ENCODE measurements at regions not wholly inside any gene's neighbourhood (a gene's known extent, or its start where the extent isn't known, plus 50 kb on each side); places are given as distances from the start of the nearest gene placed in this dataset.

DNA sequence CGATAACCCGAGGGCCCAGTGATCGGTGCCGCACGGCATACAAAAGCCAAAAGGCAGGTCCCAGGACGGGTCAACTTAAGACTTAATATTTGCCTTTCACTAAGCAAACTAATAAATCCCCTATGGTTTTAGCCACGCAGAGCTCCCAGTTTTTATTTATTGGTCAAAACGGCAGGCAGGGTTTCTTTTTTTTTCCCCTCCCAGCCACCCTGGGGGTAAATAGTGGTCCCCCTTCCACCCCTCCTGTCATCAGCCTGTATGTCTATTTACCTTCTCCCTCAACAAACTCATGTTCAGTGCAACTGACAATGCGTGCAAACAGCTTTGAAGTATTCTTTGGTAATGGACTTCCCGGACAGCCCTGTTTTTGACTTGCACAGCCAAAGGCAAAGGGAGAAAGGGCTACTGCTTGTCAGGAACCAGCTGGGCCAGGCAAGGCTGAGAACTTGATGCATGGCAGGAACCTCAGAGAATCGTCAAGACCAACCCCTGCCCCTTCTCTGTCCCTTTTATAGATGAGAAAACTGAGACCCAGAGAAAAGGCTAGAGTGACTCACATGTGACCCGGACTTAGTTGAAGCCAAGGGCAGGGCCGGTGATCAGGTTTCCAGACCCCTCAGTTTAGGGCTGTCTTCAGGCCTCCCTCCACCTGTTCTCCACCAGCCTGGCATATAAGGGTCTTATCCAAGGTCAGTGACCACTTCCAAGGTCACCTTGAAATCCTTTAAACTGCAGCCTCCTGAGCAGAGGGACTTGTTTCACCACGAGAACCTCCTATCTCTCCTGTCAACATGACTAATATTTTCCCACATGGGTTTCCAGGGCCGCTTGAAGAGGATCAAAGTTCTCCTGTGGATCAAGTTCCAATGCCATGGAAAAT is 279.0 kb downstream of the SOX9 start:
- H3K36me3 Mint-ChIP-seq (ENCODE audit: low read depth), result no peaks in the 10 kb centered on the region
- Histone ChIP-seq H3K27ac (ENCODE audit: low read depth, low read length) (no peak overlapping the region), H3K9ac (ENCODE audit: extremely low read depth, low read length, poor library complexity, severe bottlenecking) (no peak overlapping the region), H3K36me3 (ENCODE audit: control insufficient read depth, insufficient read depth, low read length) (no peaks in the 10 kb centered on the region), H3K4me3 (ENCODE audit: low read length) (no peak overlapping the region), H3K4me1 (ENCODE audit: control insufficient read depth, insufficient read depth, low read length) (no peaks in the 10 kb centered on the region), H3K9me3 (ENCODE audit: control insufficient read depth, low read length) (no peaks in the 10 kb centered on the region), H3K27me3 (ENCODE audit: control insufficient read depth, insufficient read depth, low read length, poor library complexity, severe bottlenecking) (peaks cover 89% of the 10 kb centered on the region)
- 91 to 98% methylated on average over 13 to 15 of the region's 15 CpGs for WGBS, 2 experiments (ENCODE audit: insufficient coverage in 1 of 2, insufficient read length in 1 of 2)
- DNase-seq, result no peak
- peaks cover 13% of the 10 kb centered on the region for H3K4me1 Mint-ChIP-seq
- H3K9me3 Mint-ChIP-seq, result no peaks in the 10 kb centered on the region
- H3K27ac Mint-ChIP-seq, result no peak overlapping the region
- TF ChIP-seq CTCF (conservative IDR thresholded peaks at IDR 0.05), result no peak
- H3K4me3 Mint-ChIP-seq, result no peak overlapping the region
- H3K27me3 Mint-ChIP-seq (ENCODE audit: insufficient read depth), result peaks cover 92% of the 10 kb centered on the region

DNA sequence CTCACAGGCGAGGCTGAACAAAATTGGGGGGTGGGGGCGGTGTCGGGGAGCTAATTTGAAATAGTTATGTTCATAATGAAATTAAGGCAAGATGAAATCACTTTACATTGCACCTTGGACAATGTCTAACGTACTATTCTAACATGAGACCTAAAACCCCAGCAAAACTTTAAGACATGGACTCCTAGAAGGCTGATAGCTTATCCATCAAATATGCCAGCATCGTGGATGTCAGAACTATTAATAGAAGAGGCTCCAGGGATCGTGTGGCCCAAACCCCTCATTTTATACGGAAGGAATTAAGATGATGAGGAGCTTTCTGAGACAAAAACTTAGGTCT is 279.6 kb downstream of the SOX9 start:
- H3K27me3 Mint-ChIP-seq (ENCODE audit: insufficient read depth), result peaks cover 91% of the 10 kb centered on the region
- H3K27ac Mint-ChIP-seq, result no peak overlapping the region
- H3K27ac ChIP-seq (ENCODE audit: low read depth, low read length), result no peak overlapping the region
- DNase-seq, result no peak
- 87 to 94% methylated on average over 4 to 7 of the region's 7 CpGs for WGBS, 2 experiments (ENCODE audit: insufficient coverage in 1 of 2, insufficient read length in 1 of 2)
- no peaks in the 10 kb centered on the region for H3K4me1 ChIP-seq (ENCODE audit: control insufficient read depth, insufficient read depth, low read length)
- no peaks in the 10 kb centered on the region for H3K36me3 Mint-ChIP-seq (ENCODE audit: low read depth)
- no peaks in the 10 kb centered on the region for H3K9me3 Mint-ChIP-seq
- TF ChIP-seq CTCF (conservative IDR thresholded peaks at IDR 0.05), result no peak
- no peak overlapping the region for H3K9ac ChIP-seq (ENCODE audit: extremely low read depth, low read length, poor library complexity, severe bottlenecking)
- no peaks in the 10 kb centered on the region for H3K9me3 ChIP-seq (ENCODE audit: control insufficient read depth, low read length)
- H3K4me3 ChIP-seq (ENCODE audit: low read length), result no peak overlapping the region
- H3K4me3 Mint-ChIP-seq, result no peak overlapping the region
- no peaks in the 10 kb centered on the region for H3K36me3 ChIP-seq (ENCODE audit: control insufficient read depth, insufficient read depth, low read length)
- H3K27me3 ChIP-seq (ENCODE audit: control insufficient read depth, insufficient read depth, low read length, poor library complexity, severe bottlenecking), result peaks cover 83% of the 10 kb centered on the region
- H3K4me1 Mint-ChIP-seq, result peaks cover 18% of the 10 kb centered on the region

- Histone ChIP-seq H3K9me3 (ENCODE audit: control insufficient read depth, low read length) (no peaks in the 10 kb centered on the region), H3K36me3 (ENCODE audit: control insufficient read depth, insufficient read depth, low read length) (no peaks in the 10 kb centered on the region), H3K4me3 (ENCODE audit: low read length) (no peak overlapping the region), H3K9ac (ENCODE audit: extremely low read depth, low read length, poor library complexity, severe bottlenecking) (no peak overlapping the region), H3K27me3 (ENCODE audit: control insufficient read depth, insufficient read depth, low read length, poor library complexity, severe bottlenecking) (peaks cover 78% of the 10 kb centered on the region), H3K27ac (ENCODE audit: low read depth, low read length) (no peak overlapping the region), H3K4me1 (ENCODE audit: control insufficient read depth, insufficient read depth, low read length) (no peaks in the 10 kb centered on the region)
- no peak for DNase-seq
- 91% methylated on average over 3 of the region's 3 CpGs; no CpG with 5 or more reads in 1 of the 2 experiments for WGBS, 2 experiments (ENCODE audit: insufficient coverage in 1 of 2, insufficient read length in 1 of 2)
- no peaks in the 10 kb centered on the region for H3K9me3 Mint-ChIP-seq
- peaks cover 91% of the 10 kb centered on the region for H3K27me3 Mint-ChIP-seq (ENCODE audit: insufficient read depth)
- H3K36me3 Mint-ChIP-seq (ENCODE audit: low read depth), result no peaks in the 10 kb centered on the region
- H3K4me1 Mint-ChIP-seq, result peaks cover 21% of the 10 kb centered on the region
- H3K27ac Mint-ChIP-seq, result no peak overlapping the region
- H3K4me3 Mint-ChIP-seq, result no peak overlapping the region
- no peak for TF ChIP-seq CTCF (conservative IDR thresholded peaks at IDR 0.05)
Measured at GRCh38 chr17:72400863-72401262, 280.0 kb downstream of the SOX9 start.

Data from endodermal cell (in vitro differentiated cells).